OCI-LY7 (cell line): ENCODE measurements at regions not wholly inside any gene's neighbourhood (a gene's known extent, or its start where the extent isn't known, plus 50 kb on each side); places are given as distances from the start of the nearest gene placed in this dataset.

ENCODE experiments used
- BruUV-seq: library from RNA; stranded (reverse); fragments of 400-500 nt; replicated peaks from 2 replicates; lab custom pipeline; 2021; lab: Mats Ljungman, UMichigan
- CTCF ChIA-PET: fragments of 300-600 bp; sonication (Branson Sonifier 250); formaldehyde crosslinking; loops from one replicate; lab custom pipeline; 2022; ENCODE audit warnings: antibody characterized with exemption; ENCODE audit not compliant: unreplicated experiment; lab: Charles Lee
- POLR2A ChIA-PET: fragments of 300-600 bp; sonication (Branson Sonifier 250); formaldehyde crosslinking; loops from one replicate; lab custom pipeline; 2022; ENCODE audit warnings: antibody characterized with exemption; lab: Charles Lee
- DNase-seq: peaks from one replicate; pipeline ENCODE4 v3.0.0-alpha.2; 2015; ENCODE audit warnings: low spot score
- H2AFZ ChIP-seq: fragments of 200-600 bp; sonication (generic), shearing (Covaris generic); 2 replicates; pipeline ENCODE4 v1.6.1; 2014; ENCODE audit warnings: mild to moderate bottlenecking, antibody characterized with exemption, low read length, moderate library complexity
- H3K27ac ChIP-seq: fragments of 200-600 bp; sonication (generic); 2 replicates; pipeline ENCODE4 v1.5.1; 2014; ENCODE audit warnings: mixed run types, low read depth, mild to moderate bottlenecking, moderate library complexity, low read length, inconsistent platforms; ENCODE audit not compliant: poor library complexity, severe bottlenecking
- H3K36me3 ChIP-seq: fragments of 200-600 bp; sonication (generic); 2 replicates; pipeline ENCODE4 v1.6.1; 2014; ENCODE audit warnings: mild to moderate bottlenecking, antibody characterized with exemption, low read length, moderate library complexity, mixed read lengths; ENCODE audit not compliant: insufficient read depth
- H3K4me1 ChIP-seq: fragments of 200-600 bp; sonication (generic); 2 replicates; pipeline ENCODE4 v1.5.1; 2014; ENCODE audit warnings: mild to moderate bottlenecking, low read length; ENCODE audit not compliant: insufficient read depth, poor library complexity, severe bottlenecking
- H3K4me2 ChIP-seq: fragments of 200-600 bp; sonication (generic); 2 replicates; pipeline ENCODE4 v1.6.1; 2014; ENCODE audit warnings: mild to moderate bottlenecking, low read length
- H3K4me3 ChIP-seq: fragments of 200-600 bp; sonication (generic); 2 replicates; pipeline ENCODE4 v1.5.1; 2014; ENCODE audit warnings: mild to moderate bottlenecking, low read depth, low read length; ENCODE audit not compliant: poor library complexity, severe bottlenecking
- H3K79me2 ChIP-seq: fragments of 200-600 bp; sonication (generic); 2 replicates; pipeline ENCODE4 v1.6.1; 2016; ENCODE audit warnings: low read depth, mild to moderate bottlenecking, low read length, moderate library complexity, mixed read lengths; ENCODE audit not compliant: insufficient read depth
- H3K9me2 ChIP-seq: fragments of 200-600 bp; sonication (generic); 2 replicates; pipeline ENCODE4 v1.6.1; 2016; ENCODE audit warnings: mild to moderate bottlenecking, low read length, mixed read lengths; ENCODE audit not compliant: insufficient read depth
- H3K9me3 ChIP-seq: fragments of 200-600 bp; sonication (generic); 2 replicates; pipeline ENCODE4 v1.6.1; 2014; ENCODE audit warnings: mild to moderate bottlenecking, mixed run types, low read length, mixed read lengths
- H4K20me1 ChIP-seq: fragments of 200-600 bp; sonication (generic); 2 replicates; pipeline ENCODE4 v1.6.1; 2014; ENCODE audit warnings: mild to moderate bottlenecking, antibody characterized with exemption, low read length, moderate library complexity, mixed read lengths; ENCODE audit not compliant: insufficient read depth
- CTCF ChIP-seq: fragments of 200-600 bp; sonication (generic); conservative IDR thresholded peaks from 2 replicates; pipeline ENCODE4 v1.5.1; 2014; ENCODE audit warnings: mild to moderate bottlenecking, antibody characterized with exemption, low read length, moderate library complexity, mixed read lengths
- EZH2phosphoT487 ChIP-seq: fragments of 200-600 bp; sonication (generic); IDR thresholded peaks from 2 replicates; pipeline ENCODE4 v1.6.1; 2018; ENCODE audit warnings: low read depth, borderline replicate concordance, mild to moderate bottlenecking, mixed run types, antibody characterized with exemption, low read length, moderate library complexity, mixed read lengths
- intact Hi-C: fragments of 100-400 bp; cut with micrococcal nuclease; formaldehyde crosslinking; loops from one replicate; pipeline ENCODE4 v1.10.0; 2022; ENCODE audit not compliant: unreplicated experiment

- H3K9me3 ChIP-seq = no peaks in the 10 kb centered on the region
- no TSS peak for BruUV-seq
- CTCF ChIA-PET = no interaction called here
- H3K4me3 ChIP-seq = no peak overlapping the region
- intact Hi-C loops = no loop called here
- no peaks in the 10 kb centered on the region for H3K9me2 ChIP-seq
- no peaks in the 10 kb centered on the region for H3K36me3 ChIP-seq
- no peak for DNase-seq
- no peak overlapping the region for H3K4me2 ChIP-seq
- POLR2A ChIA-PET = no interaction called here
- TF ChIP-seq EZH2phosphoT487 = no peak
- TF ChIP-seq CTCF = no peak
- no peaks in the 10 kb centered on the region for H4K20me1 ChIP-seq
- no peak overlapping the region for H2AFZ ChIP-seq
- no peak overlapping the region for H3K27ac ChIP-seq
- no peaks in the 10 kb centered on the region for H3K4me1 ChIP-seq
- H3K79me2 ChIP-seq = no peaks in the 10 kb centered on the region
Measured at GRCh38 chr7:26598867-26599266, 265.5 kb downstream of the SKAP2 start.

GRCh38 chr7:26599982-26600381, 264.4 kb downstream of the SKAP2 start:
- TF ChIP-seq EZH2phosphoT487 (no peak), CTCF (no peak)
- ChIA-PET POLR2A (no interaction called here), CTCF (no interaction called here)

GRCh38 chr7:26600411-26600810, 264.0 kb downstream of the SKAP2 start:
- no peak for DNase-seq
- BruUV-seq = no TSS peak

More at GRCh38 chr7:26599982-26600381, 264.4 kb downstream of the SKAP2 start:
- intact Hi-C loops = no loop called here
- no peak for DNase-seq
- no peaks in the 10 kb centered on the region for H3K79me2 ChIP-seq
- no TSS peak for BruUV-seq
- H3K4me2 ChIP-seq = no peak overlapping the region
- H3K27ac ChIP-seq = no peak overlapping the region
- H3K9me3 ChIP-seq = no peaks in the 10 kb centered on the region
- H3K9me2 ChIP-seq = peaks cover 2% of the 10 kb centered on the region; the same call in 1 of the 2 replicates
- no peaks in the 10 kb centered on the region for H3K4me1 ChIP-seq
- no peak overlapping the region for H3K4me3 ChIP-seq
- H2AFZ ChIP-seq = no peak overlapping the region
- no peaks in the 10 kb centered on the region for H3K36me3 ChIP-seq
- no peaks in the 10 kb centered on the region for H4K20me1 ChIP-seq

More at GRCh38 chr7:26600411-26600810, 264.0 kb downstream of the SKAP2 start:
- Histone ChIP-seq H4K20me1 (no peaks in the 10 kb centered on the region), H3K4me1 (no peaks in the 10 kb centered on the region), H3K9me3 (no peaks in the 10 kb centered on the region), H3K27ac (no peak overlapping the region), H3K4me2 (no peak overlapping the region), H3K79me2 (no peaks in the 10 kb centered on the region), H3K36me3 (no peaks in the 10 kb centered on the region), H2AFZ (no peak overlapping the region), H3K9me2 (peaks cover 7% of the 10 kb centered on the region; the same call in 1 of the 2 replicates), H3K4me3 (no peak overlapping the region)
- ChIA-PET CTCF (no interaction called here), POLR2A (no interaction called here)
- TF ChIP-seq EZH2phosphoT487 = no peak
- no peak for TF ChIP-seq CTCF
- intact Hi-C loops = no loop called here
